IgD-negative memory B cell (primary cell): ENCODE measurements at regions not wholly inside any gene's neighbourhood (a gene's known extent, or its start where the extent isn't known, plus 50 kb on each side); places are given as distances from the start of the nearest gene placed in this dataset.
"Not testable (repeated sequence)": the region's sequence is repeated elsewhere in the genome, so short reads cannot be mapped to it uniquely, and the experiment has no call there.

Source experiments
- H3K27ac Mint-ChIP-seq, 3 donors: one replicate each; pipeline ENCODE4 v1.8.0; 2020 to 2022; ENCODE audit warnings: mild to moderate bottlenecking in 3 of 3, mixed read lengths in 3 of 3, moderate library complexity in 1 of 3
- H3K27me3 Mint-ChIP-seq: one replicate; pipeline ENCODE4 v1.8.0; 2021; ENCODE audit warnings: mixed read lengths
- H3K36me3 Mint-ChIP-seq: one replicate; pipeline ENCODE4 v1.8.0; 2020; ENCODE audit warnings: mild to moderate bottlenecking, mixed read lengths
- H3K4me1 Mint-ChIP-seq, 3 donors: one replicate each; pipeline ENCODE4 v1.8.0; 2020 to 2022; ENCODE audit warnings: mixed read lengths in 3 of 3, mild to moderate bottlenecking in 1 of 3
- H3K4me3 Mint-ChIP-seq, 4 donors: one replicate each; pipeline ENCODE4 v1.8.0; 2020 to 2022; ENCODE audit warnings: mild to moderate bottlenecking in 4 of 4, mixed read lengths in 4 of 4, moderate library complexity in 3 of 4
- H3K9me3 Mint-ChIP-seq, 3 donors: one replicate each; pipeline ENCODE4 v1.8.0; 2020 to 2021; ENCODE audit warnings: mixed read lengths in 3 of 3, mild to moderate bottlenecking in 1 of 3

DNA sequence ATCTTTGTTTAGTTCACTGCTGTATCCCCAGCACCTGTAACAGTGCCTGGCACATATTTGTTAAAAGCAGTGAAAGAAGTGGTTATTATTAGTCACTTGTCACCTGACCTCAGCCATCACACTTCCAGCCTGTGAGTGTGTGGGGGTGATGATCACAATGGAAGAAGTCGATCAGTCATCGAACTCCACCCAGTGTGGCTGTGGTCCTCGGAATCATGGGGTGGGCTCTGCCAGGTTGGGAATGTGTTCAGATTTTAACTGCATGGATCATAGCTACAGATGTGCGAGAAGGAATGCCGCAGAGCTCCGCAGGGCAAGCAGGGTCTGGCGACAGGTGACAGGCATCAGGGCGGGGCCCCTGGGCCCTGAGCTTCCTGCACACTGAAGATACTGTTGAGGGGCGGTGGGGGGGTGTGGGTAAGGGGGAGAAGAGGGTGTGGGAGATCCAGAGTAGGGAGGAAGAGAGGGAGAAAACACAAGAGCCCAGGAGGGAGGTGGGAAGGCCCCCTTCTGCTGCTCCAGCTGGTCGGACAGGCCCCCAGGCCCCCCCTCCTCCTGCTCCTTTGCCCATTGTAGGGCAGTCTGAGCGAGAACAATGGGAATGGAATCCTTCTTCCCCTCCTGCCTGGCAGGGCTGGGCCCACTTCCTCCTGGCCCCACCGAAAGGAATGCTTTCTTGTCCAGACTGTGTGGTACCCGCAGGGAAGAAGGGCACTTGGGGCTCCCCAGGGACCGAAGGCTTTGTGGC, 89.6 kb downstream of the SPRY4 start:
- Mint-ChIP-seq H3K9me3 (no peaks in the 10 kb centered on the region), H3K27me3 (peaks cover 8% of the 10 kb centered on the region), H3K4me1 (peaks cover 0 to 2% (median 0%) of the 10 kb centered on the region in 3 donors), H3K4me3 (no peak overlapping the region), H3K36me3 (no peaks in the 10 kb centered on the region), H3K27ac (no peak overlapping the region)

DNA sequence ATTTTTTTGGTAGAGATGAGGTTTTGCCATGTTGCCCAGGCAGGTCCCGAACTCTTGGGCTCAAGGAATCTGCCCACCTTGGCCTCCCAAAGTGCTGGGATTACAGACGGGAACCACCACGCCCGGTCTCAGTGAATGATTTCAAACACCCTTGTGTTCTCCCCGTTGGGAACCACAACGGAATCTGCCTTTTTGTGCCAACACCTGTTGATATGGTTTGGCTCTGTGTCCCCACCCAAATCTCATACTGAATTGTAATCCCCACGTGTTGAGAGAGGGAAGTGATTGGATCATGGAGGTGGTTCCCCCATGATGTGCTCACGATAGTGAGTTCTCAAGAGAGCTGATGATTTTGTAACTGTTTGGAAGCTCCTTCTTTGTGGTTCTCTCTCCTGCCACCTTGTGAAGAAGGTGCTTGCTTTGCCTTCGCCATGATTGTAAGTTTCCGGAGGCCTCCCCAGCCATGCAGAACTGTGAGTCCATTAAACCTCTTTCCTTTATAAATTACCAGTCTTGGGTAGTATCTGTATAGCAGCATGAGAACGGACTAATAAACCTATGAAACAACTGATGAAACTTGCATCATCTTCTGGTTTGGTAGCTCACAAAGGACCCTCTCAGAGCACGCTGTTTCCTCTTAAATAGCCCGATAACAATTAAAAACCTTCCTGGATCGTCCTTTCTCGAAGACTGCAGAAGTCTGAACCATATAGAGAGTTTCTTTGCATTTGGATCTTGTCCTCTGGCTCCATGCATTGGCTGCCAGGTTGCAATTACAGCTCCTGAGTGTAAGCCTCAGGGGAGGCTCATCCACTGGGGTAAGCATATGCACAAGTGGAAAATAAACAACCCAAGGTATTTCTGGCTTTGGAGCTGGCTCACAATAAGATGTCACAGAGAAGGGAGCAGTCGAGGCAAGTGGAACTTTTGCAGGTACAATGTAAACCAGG, 91.5 kb downstream of the SPRY4 start:
- Mint-ChIP-seq H3K4me3 (no peak overlapping the region), H3K27me3 (peaks cover 8% of the 10 kb centered on the region), H3K36me3 (no peaks in the 10 kb centered on the region), H3K27ac (no peak overlapping the region), H3K4me1 (peaks cover 0 to 2% (median 0%) of the 10 kb centered on the region in 3 donors), H3K9me3 (no peaks in the 10 kb centered on the region)

DNA sequence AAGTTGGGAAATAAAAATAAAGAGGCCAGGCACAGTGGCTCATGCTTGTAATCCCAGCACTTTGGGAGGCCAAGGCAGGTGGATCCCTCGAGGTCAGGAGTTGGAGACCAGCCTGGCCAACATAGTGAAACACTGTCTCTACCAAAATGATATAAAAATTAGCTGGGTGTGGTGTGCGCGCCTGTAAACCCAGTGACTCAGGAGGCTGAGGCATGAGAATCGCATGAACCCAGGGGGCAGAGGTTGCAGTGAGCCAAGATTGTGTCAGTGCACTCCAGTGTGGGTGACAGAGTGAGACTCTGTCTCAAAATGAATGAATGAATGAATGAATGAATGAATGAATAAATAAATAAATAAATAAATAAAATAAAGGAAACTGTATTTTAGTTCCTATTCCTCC, 93.9 kb downstream of the SPRY4 start:
- H3K4me1 Mint-ChIP-seq, H3K27me3 Mint-ChIP-seq, H3K4me3 Mint-ChIP-seq, H3K9me3 Mint-ChIP-seq, H3K36me3 Mint-ChIP-seq, H3K27ac Mint-ChIP-seq: not testable (repeated sequence)

DNA sequence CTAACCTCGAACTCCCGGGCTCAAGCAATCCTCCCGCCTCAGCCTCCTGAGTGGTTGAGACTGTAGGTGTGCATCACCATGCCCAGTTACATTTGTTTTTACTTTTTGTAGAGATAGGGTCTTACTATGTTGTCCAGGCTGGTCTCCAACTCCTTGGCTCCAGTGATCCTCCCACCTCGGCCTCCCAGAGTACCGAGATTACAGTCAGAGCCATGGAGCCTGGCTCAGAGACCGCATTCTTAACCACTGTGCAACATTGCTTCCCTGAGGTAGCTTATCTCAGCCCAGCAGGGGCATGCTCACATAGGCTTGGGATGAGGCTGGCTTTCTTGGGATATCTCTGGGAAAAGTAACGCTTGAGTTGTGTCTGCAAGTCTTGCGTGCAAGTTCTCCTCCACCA, 99.7 kb downstream of the SPRY4 start:
- Mint-ChIP-seq H3K4me1 (peaks cover 4 to 15% (median 13%) of the 10 kb centered on the region in 3 donors), H3K36me3 (no peaks in the 10 kb centered on the region), H3K27ac (no peak overlapping the region), H3K27me3 (peaks cover 24% of the 10 kb centered on the region), H3K4me3 (no peak overlapping the region), H3K9me3 (peaks cover 0 to 2% (median 2%) of the 10 kb centered on the region in 3 donors)

DNA sequence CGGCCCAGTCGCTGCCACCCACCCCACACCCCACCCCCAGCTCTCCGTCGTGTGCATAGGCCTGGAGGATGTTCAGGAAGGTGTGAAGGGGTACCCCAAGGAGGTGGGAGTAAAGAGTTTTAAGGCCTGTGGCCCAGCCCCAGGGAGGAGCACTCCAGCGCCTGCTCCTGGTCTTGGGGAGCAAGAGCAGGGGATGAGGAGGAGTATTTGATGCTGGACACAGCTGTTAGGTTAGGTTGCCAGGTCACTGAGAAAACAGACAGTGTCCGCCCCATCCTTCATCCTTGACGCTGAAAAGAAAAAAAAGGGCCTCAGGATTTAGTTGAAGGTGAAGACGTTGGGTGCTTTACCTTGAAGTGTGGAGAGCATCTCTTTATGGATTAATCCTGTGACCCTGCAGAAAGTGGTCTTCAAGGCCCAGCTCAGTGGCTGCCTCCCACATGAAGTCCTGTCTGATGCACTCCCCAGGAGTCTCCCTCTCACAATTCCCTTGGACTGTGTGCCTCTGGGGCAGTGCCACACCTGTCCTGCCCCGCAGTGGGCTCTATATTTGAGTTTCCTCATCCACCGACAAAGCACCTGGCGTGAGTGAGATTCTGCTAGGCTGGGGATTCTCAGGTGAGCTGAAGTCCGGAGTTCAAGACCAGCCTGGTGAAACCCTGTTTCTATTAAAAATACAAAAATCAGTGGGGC, 101.8 kb downstream of the SPRY4 start:
- peak overlapping the region in 1 of 3 donors; percentile 16 for H3K27ac Mint-ChIP-seq

DNA sequence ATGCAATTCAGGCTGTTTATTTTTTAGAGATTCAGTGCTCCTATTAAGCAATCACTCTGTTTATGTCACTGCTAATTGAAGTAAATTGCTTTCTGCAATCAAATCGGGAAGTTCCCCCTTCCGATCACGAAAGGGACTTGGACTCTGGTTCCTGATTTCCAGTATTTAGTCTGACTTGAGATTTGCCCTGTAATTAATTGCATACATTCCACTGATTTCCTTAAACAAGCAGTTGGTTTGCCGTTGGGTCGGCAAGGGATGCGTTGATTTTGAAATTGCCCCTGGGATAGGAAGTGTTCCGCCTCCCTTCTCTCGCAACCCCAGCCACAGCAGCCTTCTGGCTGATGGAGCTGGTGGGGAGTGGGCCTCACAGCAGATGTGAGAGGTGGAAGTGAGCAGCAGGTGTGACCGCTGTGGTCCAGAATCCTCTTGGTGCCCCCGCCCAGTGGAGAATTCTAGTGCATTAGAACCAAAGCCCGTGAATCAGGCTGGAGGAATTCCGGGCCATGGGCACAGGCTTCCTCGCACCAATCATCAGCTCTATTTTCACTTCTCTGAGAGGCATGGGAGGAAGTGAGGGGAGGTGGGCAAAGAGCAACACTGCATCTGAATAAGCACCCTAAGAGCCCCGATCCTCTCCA, 102.5 kb downstream of the SPRY4 start:
- H3K27ac Mint-ChIP-seq = peak overlapping the region in 1 of 3 donors; percentile 47
- peaks cover 4 to 15% (median 13%) of the 10 kb centered on the region in 3 donors for H3K4me1 Mint-ChIP-seq
- peaks cover 25% of the 10 kb centered on the region for H3K27me3 Mint-ChIP-seq
- peak overlapping the region in 1 of 4 donors; percentile 70 for H3K4me3 Mint-ChIP-seq
- H3K9me3 Mint-ChIP-seq = peaks cover 0 to 2% (median 0%) of the 10 kb centered on the region in 3 donors
- no peaks in the 10 kb centered on the region for H3K36me3 Mint-ChIP-seq

More for the DNA sequence above, 101.8 kb downstream of the SPRY4 start:
- peak overlapping the region in 3 of 4 donors; percentile 25 to 72 (median 65) for H3K4me3 Mint-ChIP-seq
- peaks cover 0 to 2% (median 2%) of the 10 kb centered on the region in 3 donors for H3K9me3 Mint-ChIP-seq
- H3K4me1 Mint-ChIP-seq = peaks cover 4 to 15% (median 13%) of the 10 kb centered on the region in 3 donors
- no peaks in the 10 kb centered on the region for H3K36me3 Mint-ChIP-seq
- peaks cover 25% of the 10 kb centered on the region for H3K27me3 Mint-ChIP-seq

DNA sequence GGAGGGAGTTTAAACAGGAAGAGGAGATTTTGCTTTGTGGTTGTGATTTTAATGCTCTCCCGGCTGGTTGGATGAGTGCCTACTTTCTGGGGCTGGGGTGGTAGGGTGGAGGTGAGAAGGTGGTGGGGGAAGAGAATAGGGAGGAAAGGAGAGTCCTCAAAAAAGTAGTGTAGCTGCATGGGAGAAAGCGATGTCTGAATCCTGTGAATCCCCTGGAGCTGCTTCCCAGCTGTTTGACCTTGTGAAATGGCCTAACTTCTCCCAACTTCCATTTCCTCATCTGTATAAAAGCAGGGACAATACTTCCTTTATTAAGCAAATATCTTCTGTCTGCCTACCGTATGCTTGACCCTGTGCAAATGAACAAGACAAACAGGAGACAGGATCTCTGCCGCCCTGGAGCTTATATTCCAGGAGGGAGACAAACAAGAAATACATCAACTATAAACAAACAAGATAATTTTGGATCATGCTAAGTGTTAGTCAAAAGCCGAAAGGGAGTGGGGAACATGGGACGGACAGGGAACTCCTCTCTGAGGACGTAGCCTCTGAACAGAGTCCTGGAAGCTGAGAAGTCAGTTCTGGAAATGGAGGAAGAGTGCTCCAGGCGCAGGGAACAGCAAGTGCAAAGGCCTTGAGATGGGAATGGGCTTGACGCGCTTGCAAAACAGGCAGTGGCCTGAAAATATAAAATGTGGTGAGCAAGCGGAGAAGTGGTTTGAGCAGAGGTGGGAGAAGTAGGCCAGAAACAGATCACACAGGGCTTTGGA, 103.5 kb downstream of the SPRY4 start:
- Mint-ChIP-seq H3K36me3 (no peaks in the 10 kb centered on the region), H3K27me3 (peaks cover 29% of the 10 kb centered on the region), H3K4me3 (peak overlapping the region in 2 of 4 donors; percentile 22 to 30), H3K27ac (no peak overlapping the region), H3K9me3 (peaks cover 0 to 2% (median 0%) of the 10 kb centered on the region in 3 donors), H3K4me1 (peaks cover 4 to 15% (median 13%) of the 10 kb centered on the region in 3 donors)

DNA sequence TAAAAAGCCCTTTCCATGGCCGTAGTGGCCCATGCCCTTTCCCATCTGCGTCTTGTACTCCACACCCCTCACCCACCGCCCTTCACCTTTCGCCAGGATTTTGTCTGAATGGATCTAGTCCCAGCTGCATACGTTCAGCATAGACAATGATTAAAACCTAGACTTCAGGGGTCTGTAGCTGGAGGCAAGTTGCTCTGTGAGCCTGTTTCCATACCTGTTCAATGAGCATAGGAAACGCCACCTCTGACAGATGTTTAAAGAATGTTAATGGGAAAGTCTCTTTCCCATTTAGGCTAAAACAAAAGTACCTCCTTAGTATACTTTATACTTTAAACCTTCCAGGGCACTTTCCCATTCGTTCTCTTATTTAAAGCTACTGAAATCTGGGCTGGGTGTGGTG, 105.7 kb downstream of the SPRY4 start:
- H3K27me3 Mint-ChIP-seq = peaks cover 31% of the 10 kb centered on the region
- H3K4me3 Mint-ChIP-seq = no peak overlapping the region
- H3K36me3 Mint-ChIP-seq = no peaks in the 10 kb centered on the region
- peaks cover 4 to 15% (median 13%) of the 10 kb centered on the region in 3 donors for H3K4me1 Mint-ChIP-seq
- H3K9me3 Mint-ChIP-seq = peaks cover 0 to 2% (median 0%) of the 10 kb centered on the region in 3 donors
- H3K27ac Mint-ChIP-seq = no peak overlapping the region

DNA sequence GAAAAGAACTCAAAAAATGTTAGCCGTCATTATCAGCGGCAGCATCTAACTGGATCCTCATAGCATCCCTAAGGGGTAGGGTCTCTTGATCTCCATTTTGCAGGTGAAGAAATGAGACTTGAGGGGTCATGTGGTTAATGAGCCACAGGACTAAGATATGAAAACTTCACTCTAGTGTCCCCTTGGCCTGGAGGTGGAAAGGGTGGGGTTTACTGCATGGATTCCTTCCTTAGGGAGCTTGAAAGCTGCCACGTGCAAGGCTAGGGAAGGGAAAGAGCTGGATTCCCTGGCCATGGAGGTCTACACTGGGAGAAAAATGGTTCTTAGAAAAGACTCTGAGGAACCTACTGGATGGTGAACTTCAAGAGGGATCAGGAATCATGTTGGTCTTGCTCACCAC, 107.9 kb downstream of the SPRY4 start:
- peaks cover 2% of the 10 kb centered on the region in 3 donors for H3K4me1 Mint-ChIP-seq
- no peak overlapping the region for H3K4me3 Mint-ChIP-seq
- no peaks in the 10 kb centered on the region for H3K36me3 Mint-ChIP-seq
- H3K9me3 Mint-ChIP-seq = no peaks in the 10 kb centered on the region
- no peak overlapping the region for H3K27ac Mint-ChIP-seq
- peaks cover 16% of the 10 kb centered on the region for H3K27me3 Mint-ChIP-seq

DNA sequence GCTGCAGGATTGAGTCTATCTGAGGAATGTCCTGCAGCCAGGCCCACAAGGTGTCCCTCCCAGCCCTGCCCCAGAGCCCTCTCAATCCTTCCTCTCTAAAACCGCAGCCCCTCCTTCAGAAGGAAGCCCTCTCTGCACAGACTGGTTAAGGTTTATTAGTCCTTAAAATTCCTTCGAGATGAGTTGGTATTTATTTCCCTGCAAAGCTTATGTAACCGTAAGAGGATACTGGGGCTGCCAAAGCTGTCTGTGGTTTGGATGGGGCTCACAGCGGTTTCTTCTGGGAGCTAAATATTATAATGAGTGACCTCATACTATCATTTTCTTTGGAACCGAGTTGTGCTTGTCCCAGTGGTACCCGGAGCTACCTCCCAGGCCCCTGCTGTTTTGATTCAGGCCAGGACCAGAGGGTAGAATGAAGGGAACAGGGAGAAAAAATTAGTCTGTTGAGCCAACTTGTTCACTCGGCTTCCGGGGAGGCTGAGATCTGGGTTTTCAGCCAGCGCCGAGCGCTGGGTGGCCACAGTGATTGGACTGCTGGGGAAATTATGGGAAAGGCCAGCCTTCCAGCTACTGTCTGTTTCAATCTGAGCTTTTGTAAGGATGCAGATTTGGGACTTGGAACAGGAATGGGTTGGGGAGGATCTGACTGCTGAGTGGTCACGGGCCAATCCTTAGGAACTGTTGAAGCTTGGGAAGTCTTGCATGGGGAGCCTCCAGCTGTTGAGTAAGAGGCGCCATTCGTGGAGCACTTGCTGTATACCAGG, 107.5 kb downstream of the NDFIP1 start:
- Mint-ChIP-seq H3K27ac (no peak overlapping the region), H3K36me3 (no peaks in the 10 kb centered on the region), H3K4me3 (no peak overlapping the region), H3K4me1 (no peaks in the 10 kb centered on the region), H3K9me3 (no peaks in the 10 kb centered on the region), H3K27me3 (peaks cover 11% of the 10 kb centered on the region)

DNA sequence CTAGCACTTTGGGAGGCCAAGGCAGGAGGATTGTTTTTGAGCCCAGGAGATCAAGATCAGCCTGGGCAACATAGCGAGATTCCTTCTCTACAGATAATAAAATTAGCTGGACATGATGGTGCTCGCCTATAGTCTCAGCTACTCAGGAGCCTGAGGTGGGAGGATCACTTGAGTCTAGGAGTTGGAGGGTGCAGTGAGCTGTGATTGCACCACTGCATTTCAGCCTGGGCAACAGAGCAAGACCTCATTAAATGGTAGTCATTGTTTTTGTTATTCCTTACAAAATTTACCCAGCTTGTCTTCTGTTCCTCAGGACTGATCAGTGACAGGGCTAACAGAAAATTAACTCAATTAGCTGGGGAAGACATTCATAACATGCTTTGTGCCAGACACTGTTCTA, 104.5 kb downstream of the NDFIP1 start:
- H3K27ac Mint-ChIP-seq = no peak overlapping the region
- no peaks in the 10 kb centered on the region for H3K4me1 Mint-ChIP-seq
- H3K4me3 Mint-ChIP-seq = no peak overlapping the region
- H3K9me3 Mint-ChIP-seq = no peaks in the 10 kb centered on the region
- H3K36me3 Mint-ChIP-seq = no peaks in the 10 kb centered on the region
- peaks cover 6% of the 10 kb centered on the region for H3K27me3 Mint-ChIP-seq

DNA sequence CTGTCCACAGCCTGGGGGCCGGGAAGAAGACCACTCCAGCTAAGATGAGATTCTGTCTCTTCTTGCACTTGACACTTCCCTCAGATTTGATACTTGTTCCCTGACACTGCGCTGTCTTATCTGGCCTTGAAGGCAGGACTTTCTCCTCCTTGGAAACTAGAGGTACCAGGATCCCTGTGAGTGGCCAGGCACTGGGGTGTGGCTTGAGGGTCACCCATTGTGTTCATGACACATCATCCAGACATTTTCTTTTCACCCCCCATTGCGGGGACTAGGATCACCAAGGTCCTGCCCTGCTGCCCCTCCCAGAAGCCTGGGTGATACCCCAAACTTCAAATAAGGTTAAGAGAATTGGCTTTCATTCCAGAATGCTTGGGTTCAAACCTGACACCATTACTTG, 103.3 kb downstream of the NDFIP1 start:
- Mint-ChIP-seq H3K27me3 (peaks cover 8% of the 10 kb centered on the region), H3K9me3 (no peaks in the 10 kb centered on the region), H3K36me3 (no peaks in the 10 kb centered on the region), H3K27ac (no peak overlapping the region), H3K4me1 (no peaks in the 10 kb centered on the region), H3K4me3 (no peak overlapping the region)

DNA sequence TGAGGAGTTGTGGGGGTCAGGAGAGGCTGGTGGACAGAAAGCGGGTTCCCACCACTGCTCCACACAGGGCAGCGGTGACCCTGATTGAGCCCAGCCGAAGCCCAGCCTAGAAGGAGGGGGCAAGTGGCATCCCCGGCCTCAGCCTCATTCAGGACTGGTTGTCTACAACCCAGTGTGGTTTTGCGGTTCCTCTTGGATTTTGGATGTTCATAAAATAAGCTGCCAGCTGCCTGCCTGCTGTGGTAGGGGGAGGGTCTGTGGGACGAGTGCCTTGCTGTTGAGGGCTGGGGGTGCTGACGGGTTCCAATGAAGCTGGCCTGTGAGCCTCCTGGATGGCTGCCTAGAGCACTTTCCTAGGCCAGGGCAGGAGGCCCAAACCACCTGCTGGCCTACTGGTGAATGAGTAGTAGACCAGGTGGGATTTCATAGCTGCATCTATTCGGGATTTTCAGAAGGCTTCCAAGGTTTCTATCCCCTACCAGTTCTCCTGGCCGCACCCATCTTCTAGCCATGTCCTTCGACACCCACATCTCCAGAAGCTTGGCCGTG, 102.4 kb downstream of the NDFIP1 start:
- Mint-ChIP-seq H3K9me3 (no peaks in the 10 kb centered on the region), H3K27ac (no peak overlapping the region), H3K4me1 (no peaks in the 10 kb centered on the region), H3K36me3 (no peaks in the 10 kb centered on the region), H3K27me3 (peaks cover 2% of the 10 kb centered on the region), H3K4me3 (peak overlapping the region in 1 of 4 donors; percentile 17)
